MM.1S (cell line): ENCODE measurements at regions not wholly inside any gene's neighbourhood (a gene's known extent, or its start where the extent isn't known, plus 50 kb on each side); places are given as distances from the start of the nearest gene placed in this dataset.
"Not testable (repeated sequence)": the region's sequence is repeated elsewhere in the genome, so short reads cannot be mapped to it uniquely, and the experiment has no call there.

Experiments
- EZH2 ChIP-seq: fragments of 300-600 bp; sonication (generic); optimal IDR thresholded peaks from 2 replicates; pipeline ENCODE3; 2017; ENCODE audit warnings: low read depth, mild to moderate bottlenecking, antibody characterized with exemption, low read length, mixed read lengths
- EZH2phosphoT487 ChIP-seq: fragments of 300-600 bp; sonication (generic); IDR thresholded peaks from 2 replicates; pipeline ENCODE4 v1.6.1; 2018; ENCODE audit warnings: antibody characterized with exemption, low read length
- TF ChIP-seq, protein P1 (sequence below): fragments of 300-600 bp; sonication (generic); IDR thresholded peaks from 2 replicates; pipeline ENCODE4 v1.5.1; 2016; ENCODE audit warnings: antibody characterized with exemption, low read length, mixed read lengths

DNA sequence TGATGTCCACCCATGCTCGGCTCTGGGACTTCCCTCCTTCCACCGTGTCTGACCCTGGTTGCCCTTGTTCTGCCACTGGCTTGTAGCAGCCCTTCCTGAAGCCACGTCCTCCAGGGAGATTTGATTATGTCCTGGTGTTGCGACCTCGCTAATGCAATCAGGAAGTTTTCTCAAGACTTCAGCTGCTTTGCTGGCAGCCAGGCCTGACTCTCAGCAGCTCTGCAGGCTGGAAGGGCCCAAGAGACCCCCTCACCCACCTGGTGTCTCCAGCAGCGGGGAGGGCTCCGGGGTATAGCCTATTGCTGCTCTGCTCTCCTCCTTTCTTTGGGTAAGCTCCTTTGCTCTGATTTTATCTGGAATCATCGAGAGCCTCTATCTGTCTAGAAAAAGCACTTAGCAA lies 2882.8 kb downstream of the RPIA start:
- TF ChIP-seq, protein P1, sequence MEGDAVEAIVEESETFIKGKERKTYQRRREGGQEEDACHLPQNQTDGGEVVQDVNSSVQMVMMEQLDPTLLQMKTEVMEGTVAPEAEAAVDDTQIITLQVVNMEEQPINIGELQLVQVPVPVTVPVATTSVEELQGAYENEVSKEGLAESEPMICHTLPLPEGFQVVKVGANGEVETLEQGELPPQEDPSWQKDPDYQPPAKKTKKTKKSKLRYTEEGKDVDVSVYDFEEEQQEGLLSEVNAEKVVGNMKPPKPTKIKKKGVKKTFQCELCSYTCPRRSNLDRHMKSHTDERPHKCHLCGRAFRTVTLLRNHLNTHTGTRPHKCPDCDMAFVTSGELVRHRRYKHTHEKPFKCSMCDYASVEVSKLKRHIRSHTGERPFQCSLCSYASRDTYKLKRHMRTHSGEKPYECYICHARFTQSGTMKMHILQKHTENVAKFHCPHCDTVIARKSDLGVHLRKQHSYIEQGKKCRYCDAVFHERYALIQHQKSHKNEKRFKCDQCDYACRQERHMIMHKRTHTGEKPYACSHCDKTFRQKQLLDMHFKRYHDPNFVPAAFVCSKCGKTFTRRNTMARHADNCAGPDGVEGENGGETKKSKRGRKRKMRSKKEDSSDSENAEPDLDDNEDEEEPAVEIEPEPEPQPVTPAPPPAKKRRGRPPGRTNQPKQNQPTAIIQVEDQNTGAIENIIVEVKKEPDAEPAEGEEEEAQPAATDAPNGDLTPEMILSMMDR = not testable (repeated sequence)
- not testable (repeated sequence) for TF ChIP-seq EZH2phosphoT487, EZH2
